HG03439 (cell line): ENCODE measurements at regions not wholly inside any gene's neighbourhood (a gene's known extent, or its start where the extent isn't known, plus 50 kb on each side); places are given as distances from the start of the nearest gene placed in this dataset.
"Not testable (repeated sequence)": the region's sequence is repeated elsewhere in the genome, so short reads cannot be mapped to it uniquely, and the experiment has no call there.

ENCODE experiments used
- ATAC-seq: cut with Tn5 transposase; IDR thresholded peaks from one replicate; pipeline ENCODE4 v1.9.1; 2021; ENCODE audit warnings: mild to moderate bottlenecking, moderate library complexity; ENCODE audit not compliant: unreplicated experiment

GRCh38 chr20:26373066-26373465 is 676.4 kb upstream of the ZNF337 start:
- not testable (repeated sequence) for ATAC-seq

GRCh38 chr20:26354511-26354910 is 657.9 kb upstream of the ZNF337 start:
- ATAC-seq: no peak

GRCh38 chr20:26347396-26347795 is 650.7 kb upstream of the ZNF337 start:
- no peak for ATAC-seq

- not testable (repeated sequence) for ATAC-seq
Observed at GRCh38 chr20:26340460-26341065, 643.9 kb upstream of the ZNF337 start.

GRCh38 chr20:26324177-26324576 is 627.5 kb upstream of the ZNF337 start:
- ATAC-seq: no peak

- no peak for ATAC-seq
Observed at GRCh38 chr20:26315054-26315453, 618.4 kb upstream of the ZNF337 start.

- not testable (repeated sequence) for ATAC-seq
Observed at GRCh38 chr20:26309720-26310119, 613.1 kb upstream of the ZNF337 start.

GRCh38 chr20:26308961-26309360 is 612.3 kb upstream of the ZNF337 start:
- no peak for ATAC-seq

GRCh38 chr20:26295006-26295405 is 598.4 kb upstream of the ZNF337 start:
- no peak for ATAC-seq

GRCh38 chr20:26288379-26289061 is 591.9 kb upstream of the ZNF337 start:
- ATAC-seq: not testable (repeated sequence)

GRCh38 chr20:26279238-26279637 is 582.6 kb upstream of the ZNF337 start:
- no peak for ATAC-seq

GRCh38 chr20:26277339-26277738 is 580.7 kb upstream of the ZNF337 start:
- ATAC-seq: no peak

- ATAC-seq: no peak
Observed at GRCh38 chr20:26276554-26277210, 580.0 kb upstream of the ZNF337 start.

- not testable (repeated sequence) for ATAC-seq
Observed at GRCh38 chr20:26268762-26269161, 572.1 kb upstream of the ZNF337 start.

- not testable (repeated sequence) for ATAC-seq
Observed at GRCh38 chr20:26260925-26261324, 564.3 kb upstream of the ZNF337 start.

GRCh38 chr20:26252311-26252975 is 555.8 kb upstream of the ZNF337 start:
- ATAC-seq: not testable (repeated sequence)

- ATAC-seq: not testable (repeated sequence)
Observed at GRCh38 chr20:26251376-26251775, 554.7 kb upstream of the ZNF337 start.

- ATAC-seq: not testable (repeated sequence)
Observed at GRCh38 chr20:26250249-26251114, 553.8 kb upstream of the ZNF337 start.

- ATAC-seq: no peak
Observed at GRCh38 chr20:26243731-26244130, 547.1 kb upstream of the ZNF337 start.

- not testable (repeated sequence) for ATAC-seq
Observed at GRCh38 chr20:26220609-26221008, 524.0 kb upstream of the ZNF337 start.

- ATAC-seq: not testable (repeated sequence)
Observed at GRCh38 chr20:26219546-26219945, 522.9 kb upstream of the ZNF337 start.
